Thymus (tissue), 11 donors: ENCODE measurements at regions not wholly inside any gene's neighbourhood (a gene's known extent, or its start where the extent isn't known, plus 50 kb on each side); places are given as distances from the start of the nearest gene placed in this dataset.
"Not testable (repeated sequence)": the region's sequence is repeated elsewhere in the genome, so short reads cannot be mapped to it uniquely, and the experiment has no call there.

Experiments
- DNase-seq, 9 donors: peaks; one replicate each; pipeline ENCODE4 v3.0.0-alpha.2; 2013; ENCODE audit warnings: low spot score in 9 of 9, low read depth in 6 of 9, missing footprints in 1 of 9
- H3K27ac ChIP-seq, 2 donors: one replicate each; pipeline ENCODE4 v1.5.1; 2013; ENCODE audit warnings: control low read depth in 1 of 2, low read depth in 1 of 2, low read length in 1 of 2, mild to moderate bottlenecking in 1 of 2, moderate library complexity in 1 of 2
- H3K27me3 ChIP-seq, 2 donors: one replicate each; pipeline ENCODE4 v1.5.1; 2013; ENCODE audit warnings: low read length in 1 of 2; ENCODE audit not compliant: control insufficient read depth in 2 of 2, insufficient read depth in 1 of 2
- H3K36me3 ChIP-seq, 2 donors: one replicate each; pipeline ENCODE4 v1.5.1; 2013; ENCODE audit warnings: low read length in 1 of 2, mild to moderate bottlenecking in 1 of 2, moderate library complexity in 1 of 2; ENCODE audit not compliant: control insufficient read depth in 2 of 2, insufficient read depth in 2 of 2
- H3K4me1 ChIP-seq, 2 donors: one replicate each; pipeline ENCODE4 v1.5.1; 2013; ENCODE audit warnings: low read length in 2 of 2; ENCODE audit not compliant: control insufficient read depth in 2 of 2, insufficient read depth in 2 of 2
- H3K4me3 ChIP-seq, 2 donors: one replicate each; pipeline ENCODE4 v1.5.1; 2013; ENCODE audit warnings: low read length in 2 of 2, control low read depth in 1 of 2, mild to moderate bottlenecking in 1 of 2
- H3K9me3 ChIP-seq, 2 donors: one replicate each; pipeline ENCODE4 v1.5.1; 2013; ENCODE audit warnings: low read length in 1 of 2, mild to moderate bottlenecking in 1 of 2; ENCODE audit not compliant: control insufficient read depth in 2 of 2, insufficient read depth in 1 of 2
- WGBS: extraction: QIAGEN DNeasy Blood & Tissue Kit; methylation state at CpG from one replicate; pipeline ENCODE4 v1.1.7; 2013; 5-methylcytosine and 5-hydroxymethylcytosine counted together
- donor health status: healthy.

GRCh38 chr15:62248277-62248984 is 83.3 kb upstream of the C2CD4B start:
- DNase-seq, result no peak
- 93% methylated on average over 8 of the region's 8 CpGs for WGBS
- H3K4me3 ChIP-seq, result no peak overlapping the region

DNA sequence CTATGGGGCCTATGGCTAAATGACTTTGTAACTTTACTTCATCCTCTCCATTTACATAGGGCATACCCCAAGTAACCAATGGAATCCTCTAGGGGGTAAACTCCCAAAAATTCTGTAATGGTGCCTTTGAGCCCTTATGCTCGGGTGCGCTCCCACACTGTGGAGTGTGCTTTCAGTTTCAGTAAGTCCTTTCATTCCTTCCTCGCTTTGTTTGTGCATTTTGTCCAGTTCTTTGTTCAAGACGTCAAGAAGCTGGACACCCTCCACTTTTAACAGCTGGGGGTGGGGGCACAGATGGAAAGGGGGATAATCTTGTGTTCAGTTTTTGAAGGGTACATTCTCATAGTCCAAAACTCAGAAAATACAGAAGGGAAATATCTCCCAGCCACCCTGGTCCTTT is 84.4 kb upstream of the C2CD4B start:
- WGBS, result 96% methylated on average over 4 of the region's 4 CpGs
- H3K4me3 ChIP-seq, result no peak overlapping the region
- DNase-seq, result no peak

More at GRCh38 chr15:62248277-62248984, 83.3 kb upstream of the C2CD4B start:
- H3K9me3 ChIP-seq, result no peaks in the 10 kb centered on the region
- H3K4me1 ChIP-seq, result no peaks in the 10 kb centered on the region
- no peaks in the 10 kb centered on the region for H3K27me3 ChIP-seq
- no peaks in the 10 kb centered on the region for H3K36me3 ChIP-seq
- H3K27ac ChIP-seq, result no peak overlapping the region

GRCh38 chr15:62250186-62250585 is 85.1 kb upstream of the C2CD4B start:
- Histone ChIP-seq H3K27ac (no peak overlapping the region), H3K27me3 (no peaks in the 10 kb centered on the region), H3K4me3 (no peak overlapping the region), H3K36me3 (no peaks in the 10 kb centered on the region), H3K4me1 (no peaks in the 10 kb centered on the region), H3K9me3 (no peaks in the 10 kb centered on the region)
- DNase-seq, result no peak
- WGBS, result 96% methylated on average over 8 of the region's 8 CpGs

More for the DNA sequence above, 84.4 kb upstream of the C2CD4B start:
- Histone ChIP-seq H3K27me3 (no peaks in the 10 kb centered on the region), H3K4me1 (no peaks in the 10 kb centered on the region), H3K36me3 (no peaks in the 10 kb centered on the region), H3K9me3 (no peaks in the 10 kb centered on the region), H3K27ac (no peak overlapping the region)

DNA sequence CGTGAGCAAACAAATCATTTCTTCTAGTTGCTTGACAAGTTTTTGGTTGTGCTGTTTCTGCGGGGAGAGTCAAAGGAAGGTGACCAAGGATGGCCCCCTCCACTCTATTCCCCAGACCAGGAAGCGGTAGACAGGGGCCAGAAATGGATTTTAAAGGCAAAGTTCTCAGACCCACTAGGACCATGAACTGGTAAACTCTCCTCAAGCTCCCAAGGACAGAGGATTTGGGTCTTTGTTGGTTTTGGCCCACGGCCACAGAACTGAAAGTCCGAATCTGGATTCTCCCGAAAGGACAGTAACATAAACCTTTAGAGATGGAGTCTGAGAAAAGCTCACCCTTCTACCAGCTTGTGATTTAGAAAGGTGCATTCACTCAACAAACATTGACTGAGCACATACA is 85.9 kb upstream of the C2CD4B start:
- DNase-seq, result no peak
- Histone ChIP-seq H3K36me3 (no peaks in the 10 kb centered on the region), H3K9me3 (no peaks in the 10 kb centered on the region), H3K27me3 (no peaks in the 10 kb centered on the region), H3K4me3 (no peak overlapping the region), H3K27ac (no peak overlapping the region), H3K4me1 (no peaks in the 10 kb centered on the region)
- 96% methylated on average over 6 of the region's 6 CpGs for WGBS

DNA sequence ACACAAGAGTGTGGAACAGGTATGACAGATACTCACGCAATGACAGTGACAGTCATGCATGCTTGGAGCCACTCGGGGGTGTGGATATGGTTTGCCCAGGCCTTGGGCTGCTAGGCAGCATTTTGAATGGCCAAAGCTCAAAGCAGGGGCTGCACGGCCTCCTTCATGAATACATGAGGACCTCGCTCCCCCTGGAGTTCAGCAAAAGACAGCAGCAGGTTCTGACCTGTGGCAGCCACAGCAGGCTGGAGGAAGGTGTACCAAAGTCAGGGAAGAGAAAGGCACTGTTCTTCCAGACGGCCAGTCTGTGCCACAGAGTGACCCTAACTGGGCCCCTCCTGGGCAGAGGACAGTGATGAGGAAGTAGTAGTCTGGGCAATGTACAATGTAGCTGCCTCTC is 88.2 kb upstream of the C2CD4B start:
- no peak overlapping the region for H3K27ac ChIP-seq
- no peaks in the 10 kb centered on the region for H3K36me3 ChIP-seq
- no peak overlapping the region for H3K4me3 ChIP-seq
- H3K27me3 ChIP-seq, result no peaks in the 10 kb centered on the region
- no peaks in the 10 kb centered on the region for H3K9me3 ChIP-seq
- H3K4me1 ChIP-seq, result no peaks in the 10 kb centered on the region
- no peak for DNase-seq
- 68% methylated on average over 5 of the region's 5 CpGs for WGBS

GRCh38 chr15:62254137-62254934 is 89.3 kb upstream of the C2CD4B start:
- Histone ChIP-seq H3K4me1 (no peaks in the 10 kb centered on the region), H3K27me3 (no peaks in the 10 kb centered on the region), H3K4me3 (no peak overlapping the region), H3K36me3 (no peaks in the 10 kb centered on the region), H3K27ac (no peak overlapping the region), H3K9me3 (no peaks in the 10 kb centered on the region)
- peak; percentile 26 to 76 (median 48) for DNase-seq
- 47% methylated on average over 11 of the region's 11 CpGs for WGBS

DNA sequence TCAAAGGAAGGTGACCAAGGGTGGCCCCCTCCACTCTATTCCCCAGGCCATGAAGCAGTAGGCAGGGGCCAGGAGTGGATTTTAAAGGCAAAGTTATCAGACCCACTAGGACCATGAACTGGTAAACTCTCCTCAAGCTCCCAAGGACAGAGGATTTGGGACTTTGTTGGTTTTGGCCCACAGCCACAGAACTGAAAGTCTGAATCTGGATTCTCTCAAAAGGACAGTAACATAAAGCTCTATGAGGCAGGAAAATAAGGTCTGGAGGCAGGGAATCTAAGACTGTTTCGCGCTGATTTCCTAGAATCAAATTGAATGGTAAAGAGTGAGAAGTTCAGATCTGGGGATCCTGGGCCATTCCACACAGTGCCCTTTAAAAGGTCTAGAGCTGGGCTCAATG is 91.3 kb upstream of the C2CD4B start:
- not testable (repeated sequence) for DNase-seq, H3K4me3 ChIP-seq, H3K36me3 ChIP-seq, H3K4me1 ChIP-seq, H3K9me3 ChIP-seq, H3K27me3 ChIP-seq, H3K27ac ChIP-seq
- over 99% methylated on average over 2 of the region's 2 CpGs for WGBS

DNA sequence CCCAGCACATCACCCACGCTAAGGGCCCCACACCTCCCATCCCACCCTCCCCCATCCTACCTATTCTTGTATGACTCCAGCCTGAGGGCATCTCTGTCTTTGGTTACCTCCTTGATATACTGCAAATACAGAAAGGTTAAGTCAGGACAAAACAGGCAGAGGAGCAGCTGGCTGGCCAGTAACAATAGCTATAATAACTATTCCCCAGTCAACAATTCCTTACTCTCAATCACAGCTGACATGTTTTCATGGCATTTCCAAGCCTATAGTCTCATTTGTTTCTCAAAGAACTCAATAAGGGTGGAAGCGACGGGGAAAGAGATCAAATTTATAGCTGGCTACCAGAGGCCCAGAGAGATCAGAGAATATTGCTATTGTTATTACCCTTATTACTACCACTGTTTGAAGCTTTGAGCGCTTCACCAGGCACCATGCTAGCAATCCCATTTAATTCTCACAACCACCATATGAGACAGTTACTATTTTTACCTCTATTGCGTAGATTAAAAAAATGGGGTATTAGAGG is 93.0 kb upstream of the C2CD4B start:
- WGBS, result 96% methylated on average over 5 of the region's 5 CpGs
- Histone ChIP-seq H3K4me1 (no peaks in the 10 kb centered on the region), H3K27ac (no peak overlapping the region), H3K36me3 (no peaks in the 10 kb centered on the region), H3K4me3 (no peak overlapping the region), H3K27me3 (no peaks in the 10 kb centered on the region), H3K9me3 (peaks cover 1 to 18% of the 10 kb centered on the region in 2 donors)
- no peak for DNase-seq

- H3K27me3 ChIP-seq, result no peaks in the 10 kb centered on the region
- WGBS, result 97% methylated on average over 7 of the region's 7 CpGs
- no peaks in the 10 kb centered on the region for H3K36me3 ChIP-seq
- H3K4me3 ChIP-seq, result no peak overlapping the region
- peaks cover 1 to 37% of the 10 kb centered on the region in 2 donors for H3K9me3 ChIP-seq
- no peak overlapping the region for H3K27ac ChIP-seq
- DNase-seq, result no peak
- H3K4me1 ChIP-seq, result no peaks in the 10 kb centered on the region
Observed at GRCh38 chr15:62262305-62262941, 97.3 kb upstream of the C2CD4B start.
